A673 (cell line): ENCODE measurements at regions not wholly inside any gene's neighbourhood (a gene's known extent, or its start where the extent isn't known, plus 50 kb on each side); places are given as distances from the start of the nearest gene placed in this dataset.

Experiments
- BruUV-seq: library from RNA; stranded (reverse); fragments of 400-500 nt; replicated peaks from 2 replicates; lab custom pipeline; 2021; lab: Mats Ljungman, UMichigan
- CTCF ChIA-PET: fragments of 300-600 bp; sonication (Branson Sonifier 250); formaldehyde crosslinking; loops from one replicate; lab custom pipeline; 2022; ENCODE audit warnings: antibody characterized with exemption; lab: Charles Lee
- POLR2A ChIA-PET: fragments of 300-600 bp; sonication (Branson Sonifier 250); formaldehyde crosslinking; loops from one replicate; lab custom pipeline; 2022; ENCODE audit warnings: antibody characterized with exemption; ENCODE audit not compliant: low non-redundant PET; lab: Charles Lee
- DNase-seq: peaks from one replicate; pipeline ENCODE4 v3.0.0-alpha.2; 2015; ENCODE audit warnings: low spot score
- H3K27ac ChIP-seq: fragments of 200-600 bp; sonication (generic); 2 replicates; pipeline ENCODE4 v1.5.1; 2016; ENCODE audit warnings: mixed run types, low read depth, mild to moderate bottlenecking, mixed read lengths, antibody characterized with exemption, low read length; ENCODE audit not compliant: poor library complexity, severe bottlenecking
- H3K27me3 ChIP-seq: fragments of 200-600 bp; sonication (generic); replicated peaks from 2 replicates; pipeline ENCODE4 v1.6.1; 2017; ENCODE audit warnings: mixed run types, low read depth, mild to moderate bottlenecking, mixed read lengths, antibody characterized with exemption, low read length; ENCODE audit not compliant: insufficient read depth, poor library complexity
- H3K36me3 ChIP-seq: fragments of 200-600 bp; sonication (generic); 2 replicates; pipeline ENCODE4 v1.6.1; 2016; ENCODE audit warnings: mixed run types, mild to moderate bottlenecking, mixed read lengths, antibody characterized with exemption, low read length; ENCODE audit not compliant: insufficient read depth, poor library complexity, severe bottlenecking
- H3K4me1 ChIP-seq: fragments of 200-600 bp; sonication (generic); 2 replicates; pipeline ENCODE4 v1.6.1; 2017; ENCODE audit warnings: mixed run types, mild to moderate bottlenecking, mixed read lengths, antibody characterized with exemption, low read length; ENCODE audit not compliant: insufficient read depth, poor library complexity, severe bottlenecking
- H3K4me3 ChIP-seq: fragments of 200-600 bp; sonication (generic); 2 replicates; pipeline ENCODE4 v1.5.1; 2016; ENCODE audit warnings: low read depth, mixed run types, mild to moderate bottlenecking, mixed read lengths, low read length; ENCODE audit not compliant: poor library complexity, severe bottlenecking
- H3K9me3 ChIP-seq: fragments of 200-600 bp; sonication (generic); 2 replicates; pipeline ENCODE4 v1.6.1; 2016; ENCODE audit warnings: mixed run types, low read depth, mild to moderate bottlenecking, mixed read lengths, antibody characterized with exemption, low read length; ENCODE audit not compliant: poor library complexity, severe bottlenecking
- CTCF ChIP-seq: fragments of 300-800, 200-600 bp; sonication (generic); conservative IDR thresholded peaks from 2 replicates; pipeline ENCODE4 v1.5.1; 2017; ENCODE audit warnings: low read depth, mild to moderate bottlenecking, antibody characterized with exemption, low read length, moderate library complexity, mixed read lengths
- EZH2 ChIP-seq: fragments of 200-600 bp; sonication (generic); IDR thresholded peaks from 2 replicates; pipeline ENCODE4 v1.6.1; 2017; ENCODE audit warnings: borderline replicate concordance, low read depth, mild to moderate bottlenecking, mixed read lengths, antibody characterized with exemption, low read length; ENCODE audit not compliant: poor library complexity, severe bottlenecking
- intact Hi-C: fragments of 100-400 bp; cut with micrococcal nuclease; formaldehyde crosslinking; loops from one replicate; pipeline ENCODE4 v1.10.0; 2022; ENCODE audit not compliant: unreplicated experiment

DNA sequence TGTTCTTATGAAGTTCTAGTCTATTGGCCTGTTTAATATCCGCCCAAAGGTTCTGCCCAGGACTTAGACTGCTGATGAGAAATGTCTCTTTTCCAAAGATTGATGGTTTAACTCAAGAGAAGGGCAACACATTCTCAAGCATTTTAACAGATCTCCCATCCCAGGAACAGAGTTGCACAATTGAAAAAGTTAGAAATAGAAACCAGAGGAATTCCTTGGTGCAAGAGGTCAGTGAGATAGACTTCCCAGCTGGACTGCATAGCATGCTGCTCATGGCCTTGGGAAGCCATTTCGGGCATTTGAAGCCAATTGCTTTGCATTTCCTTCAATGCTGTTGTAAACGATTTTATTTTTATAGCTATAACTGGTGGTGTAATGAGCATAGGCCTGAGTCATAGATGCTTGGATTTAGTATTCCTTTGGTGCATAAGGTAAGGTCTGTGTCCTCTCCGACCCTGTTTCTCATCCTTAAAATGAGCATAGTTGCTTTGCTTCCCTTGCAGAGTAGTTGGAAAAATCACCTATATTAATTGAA is 292.2 kb upstream of the JAG1 start:
- TF ChIP-seq EZH2 (no peak), CTCF (no peak)
- H3K36me3 ChIP-seq: no peaks in the 10 kb centered on the region
- H3K4me1 ChIP-seq: no peaks in the 10 kb centered on the region
- H3K9me3 ChIP-seq: no peaks in the 10 kb centered on the region
- ChIA-PET CTCF (no interaction called here), POLR2A (no interaction called here)
- no peak overlapping the region for H3K4me3 ChIP-seq
- intact Hi-C loops: no loop called here
- DNase-seq: no peak
- no peak overlapping the region for H3K27ac ChIP-seq
- no peaks in the 10 kb centered on the region for H3K27me3 ChIP-seq
- BruUV-seq: no TSS peak

- Histone ChIP-seq H3K36me3 (no peaks in the 10 kb centered on the region), H3K4me1 (no peaks in the 10 kb centered on the region), H3K27ac (no peak overlapping the region), H3K9me3 (no peaks in the 10 kb centered on the region), H3K27me3 (no peaks in the 10 kb centered on the region), H3K4me3 (no peak overlapping the region)
- POLR2A ChIA-PET: interaction anchor here (0.6 kb wide), 1 partner anchor 274 kb away, joined by 3 read pairs; no protein-coding TSS in a partner anchor
- TF ChIP-seq EZH2 (no peak), CTCF (no peak)
- intact Hi-C loops: no loop called here
- no peak for DNase-seq
- no TSS peak for BruUV-seq
- CTCF ChIA-PET: no interaction called here
Measured at GRCh38 chr20:10970109-10970508, 296.3 kb upstream of the JAG1 start.

GRCh38 chr20:10971096-10971495 is 297.3 kb upstream of the JAG1 start:
- intact Hi-C loops: no loop called here
- Histone ChIP-seq H3K9me3 (no peaks in the 10 kb centered on the region), H3K4me3 (no peak overlapping the region), H3K27ac (no peak overlapping the region), H3K36me3 (no peaks in the 10 kb centered on the region), H3K4me1 (no peaks in the 10 kb centered on the region), H3K27me3 (no peaks in the 10 kb centered on the region)
- BruUV-seq: no TSS peak
- ChIA-PET CTCF (no interaction called here), POLR2A (no interaction called here)
- TF ChIP-seq EZH2 (no peak), CTCF (no peak)
- DNase-seq: no peak
